Erythroblast (primary cell): ENCODE measurements at regions not wholly inside any gene's neighbourhood (a gene's known extent, or its start where the extent isn't known, plus 50 kb on each side); places are given as distances from the start of the nearest gene placed in this dataset.

ENCODE experiments used
- GATA1 ChIP-seq: IDR thresholded peaks from 2 replicates; pipeline ENCODE4 v1.6.1; 2011; ENCODE audit warnings: low read depth, mild to moderate bottlenecking, control low read depth, low read length, moderate library complexity
- POLR2A ChIP-seq: IDR thresholded peaks from 2 replicates; pipeline ENCODE4 v1.6.1; 2011; ENCODE audit warnings: mild to moderate bottlenecking, low read length

GRCh38 chr2:221228214-221228769 lies 343.8 kb downstream of the EPHA4 start:
- TF ChIP-seq POLR2A = no peak
- no peak for TF ChIP-seq GATA1
